Suprapubic skin (tissue), 4 donors: ENCODE measurements at regions not wholly inside any gene's neighbourhood (a gene's known extent, or its start where the extent isn't known, plus 50 kb on each side); places are given as distances from the start of the nearest gene placed in this dataset.

Source experiments
- CTCF ChIP-seq, 2 donors: fragments of 200-600 bp in 1 of 2; fragments of 450-650 bp in 1 of 2; sonication (generic) in 1 of 2; IDR thresholded peaks; one replicate each; pipeline ENCODE4 v1.5.1; 2016 to 2019; ENCODE audit warnings: antibody characterized with exemption in 2 of 2, mild to moderate bottlenecking in 1 of 2, moderate library complexity in 1 of 2
- EP300 ChIP-seq: sonication (generic); formaldehyde crosslinking; IDR thresholded peaks from one replicate; pipeline ENCODE4 v1.6.1; 2017; ENCODE audit warnings: antibody characterized with exemption
- POLR2AphosphoS5 ChIP-seq, 3 donors: sonication (generic); formaldehyde crosslinking; IDR thresholded peaks; one replicate each; pipeline ENCODE4 v1.6.1; 2017; ENCODE audit warnings: antibody characterized with exemption in 3 of 3

DNA sequence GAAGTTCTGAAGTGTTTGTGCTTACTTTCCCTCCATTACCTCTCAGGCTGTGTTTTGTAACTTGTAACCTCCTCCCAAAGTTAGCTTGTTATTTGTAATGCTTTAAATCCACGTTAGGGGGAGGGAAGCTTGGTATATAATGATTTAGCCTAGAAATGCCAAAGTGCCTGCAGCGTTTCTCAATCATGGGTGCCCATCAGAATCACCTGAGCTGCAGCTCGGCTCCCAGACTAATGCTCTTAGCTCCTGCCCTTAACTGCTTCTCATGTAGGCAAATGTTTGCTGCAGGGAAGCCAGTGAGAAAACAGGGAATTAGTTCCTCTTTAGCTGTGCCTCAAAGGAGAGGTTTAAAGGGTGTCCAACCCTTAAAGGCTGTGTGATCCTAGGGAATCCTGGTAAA lies 219.2 kb upstream of the NAALADL2 start:
- TF ChIP-seq CTCF (IDR thresholded peaks at IDR 0.05): no peak
- no peak for TF ChIP-seq POLR2AphosphoS5 (IDR thresholded peaks at IDR 0.05)
- TF ChIP-seq EP300: no peak
